ENCODE measurements at regions not wholly inside any gene's neighbourhood (a gene's known extent, or its start where the extent isn't known, plus 50 kb on each side); places are given as distances from the start of the nearest gene placed in this dataset.

GRCh38 chr5:173760461-173761177, 127.5 kb upstream of the CPEB4 start:
- no peak overlapping the region for H3K27ac ChIP-seq (ENCODE audit: low read length)
- H3K4me1 ChIP-seq (ENCODE audit: low read length): no peaks in the 10 kb centered on the region
- no peak overlapping the region for H3K4me2 ChIP-seq (ENCODE audit: low read length)
- H3K9me3 ChIP-seq (ENCODE audit: insufficient read depth, low read length): no peaks in the 10 kb centered on the region
- TF ChIP-seq CTCF (IDR thresholded peaks at IDR 0.05; ENCODE audit: low read depth, low read length) (no peak), EZH2phosphoT487 (IDR thresholded peaks at IDR 0.05; ENCODE audit: low read depth) (no peak)
- peaks cover 27% of the 10 kb centered on the region for H3K27me3 ChIP-seq (ENCODE audit: low read depth, low read length)
- H4K20me1 ChIP-seq (ENCODE audit: insufficient read depth, low read length): no peaks in the 10 kb centered on the region
- no peaks in the 10 kb centered on the region for H3K79me2 ChIP-seq (ENCODE audit: low read length)
- H2AFZ ChIP-seq (ENCODE audit: low read depth, low read length): no peak overlapping the region
- H3K9ac ChIP-seq (ENCODE audit: low read length): no peak overlapping the region
- no peaks in the 10 kb centered on the region for H3K36me3 ChIP-seq (replicated peaks; ENCODE audit: low read depth, low read length)
- no peak overlapping the region for H3K4me3 ChIP-seq (ENCODE audit: low read length)

- no peaks in the 10 kb centered on the region for H3K4me1 ChIP-seq (ENCODE audit: low read length)
- H4K20me1 ChIP-seq (ENCODE audit: insufficient read depth, low read length): no peaks in the 10 kb centered on the region
- H3K9me3 ChIP-seq (ENCODE audit: insufficient read depth, low read length): no peaks in the 10 kb centered on the region
- H3K27me3 ChIP-seq (ENCODE audit: low read depth, low read length): peaks cover 27% of the 10 kb centered on the region
- H3K36me3 ChIP-seq (replicated peaks; ENCODE audit: low read depth, low read length): no peaks in the 10 kb centered on the region
- no peak for TF ChIP-seq CTCF (IDR thresholded peaks at IDR 0.05; ENCODE audit: low read depth, low read length)
- no peak for TF ChIP-seq EZH2phosphoT487 (IDR thresholded peaks at IDR 0.05; ENCODE audit: low read depth)
- H3K9ac ChIP-seq (ENCODE audit: low read length): no peak overlapping the region
- H3K27ac ChIP-seq (ENCODE audit: low read length): no peak overlapping the region
- H3K79me2 ChIP-seq (ENCODE audit: low read length): no peaks in the 10 kb centered on the region
- H3K4me2 ChIP-seq (ENCODE audit: low read length): no peak overlapping the region
- H2AFZ ChIP-seq (ENCODE audit: low read depth, low read length): no peak overlapping the region
- H3K4me3 ChIP-seq (ENCODE audit: low read length): no peak overlapping the region
Measured at GRCh38 chr5:173761178-173761513, 127.0 kb upstream of the CPEB4 start.

- no peak overlapping the region for H2AFZ ChIP-seq (ENCODE audit: low read depth, low read length)
- H3K27ac ChIP-seq (ENCODE audit: low read length): no peak overlapping the region
- H3K9ac ChIP-seq (ENCODE audit: low read length): no peak overlapping the region
- no peaks in the 10 kb centered on the region for H3K36me3 ChIP-seq (replicated peaks; ENCODE audit: low read depth, low read length)
- no peaks in the 10 kb centered on the region for H4K20me1 ChIP-seq (ENCODE audit: insufficient read depth, low read length)
- no peaks in the 10 kb centered on the region for H3K4me1 ChIP-seq (ENCODE audit: low read length)
- H3K4me3 ChIP-seq (ENCODE audit: low read length): no peak overlapping the region
- H3K9me3 ChIP-seq (ENCODE audit: insufficient read depth, low read length): no peaks in the 10 kb centered on the region
- TF ChIP-seq EZH2phosphoT487 (IDR thresholded peaks at IDR 0.05; ENCODE audit: low read depth): no peak
- TF ChIP-seq CTCF (IDR thresholded peaks at IDR 0.05; ENCODE audit: low read depth, low read length): no peak
- H3K4me2 ChIP-seq (ENCODE audit: low read length): no peak overlapping the region
- H3K79me2 ChIP-seq (ENCODE audit: low read length): no peaks in the 10 kb centered on the region
- H3K27me3 ChIP-seq (ENCODE audit: low read depth, low read length): peaks cover 27% of the 10 kb centered on the region
Measured at GRCh38 chr5:173762045-173762444, 126.1 kb upstream of the CPEB4 start.

- Histone ChIP-seq H4K20me1 (ENCODE audit: insufficient read depth, low read length) (no peaks in the 10 kb centered on the region), H2AFZ (ENCODE audit: low read depth, low read length) (no peak overlapping the region), H3K79me2 (ENCODE audit: low read length) (no peaks in the 10 kb centered on the region), H3K36me3 (replicated peaks; ENCODE audit: low read depth, low read length) (no peaks in the 10 kb centered on the region), H3K4me2 (ENCODE audit: low read length) (no peak overlapping the region), H3K27ac (ENCODE audit: low read length) (no peak overlapping the region), H3K27me3 (ENCODE audit: low read depth, low read length) (peaks cover 27% of the 10 kb centered on the region), H3K9ac (ENCODE audit: low read length) (no peak overlapping the region), H3K4me1 (ENCODE audit: low read length) (no peaks in the 10 kb centered on the region), H3K9me3 (ENCODE audit: insufficient read depth, low read length) (no peaks in the 10 kb centered on the region), H3K4me3 (ENCODE audit: low read length) (no peak overlapping the region)
- TF ChIP-seq EZH2phosphoT487 (IDR thresholded peaks at IDR 0.05; ENCODE audit: low read depth) (no peak), CTCF (IDR thresholded peaks at IDR 0.05; ENCODE audit: low read depth, low read length) (no peak)
Measured at GRCh38 chr5:173762930-173763329, 125.2 kb upstream of the CPEB4 start.
